ENCODE measurements at regions not wholly inside any gene's neighbourhood (a gene's known extent, or its start where the extent isn't known, plus 50 kb on each side); places are given as distances from the start of the nearest gene placed in this dataset.

DNA sequence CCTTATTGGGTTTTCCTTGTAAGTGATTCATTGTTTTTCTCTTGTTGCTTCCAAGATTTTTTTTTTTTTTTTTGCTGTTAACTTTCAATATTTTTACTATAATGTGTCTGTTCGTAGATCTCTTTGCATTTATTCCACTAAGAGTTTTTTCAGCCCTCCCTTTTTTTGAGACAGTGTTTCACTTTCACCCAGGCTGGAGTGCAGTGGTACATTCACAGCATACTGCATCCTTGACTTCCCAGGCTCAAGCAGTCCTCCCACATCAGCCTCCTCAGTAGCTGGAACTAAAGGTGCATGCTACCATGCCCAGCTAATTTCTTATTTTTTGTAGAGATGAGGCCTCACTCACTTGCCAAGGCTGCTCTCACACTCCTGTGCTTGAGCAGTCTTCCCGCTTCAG lies 1282.0 kb upstream of the CNTN5 start:
- Mint-ChIP-seq H3K4me3 (no peak overlapping the region), H3K36me3 (ENCODE audit: low read depth) (no peaks in the 10 kb centered on the region), H3K4me1 (no peaks in the 10 kb centered on the region), H3K27ac (no peak overlapping the region), H3K9me3 (peaks cover 25% of the 10 kb centered on the region), H3K27me3 (no peaks in the 10 kb centered on the region)
- ChIA-PET POLR2A (no interaction called here), CTCF (interaction anchor here (0.7 kb wide), 1 partner anchor 103 kb away, joined by 3 read pairs; no protein-coding TSS in a partner anchor)
- no peak for DNase-seq

GRCh38 chr11:97739932-97740800 lies 1280.6 kb upstream of the CNTN5 start:
- Mint-ChIP-seq H3K36me3 (ENCODE audit: low read depth) (no peaks in the 10 kb centered on the region), H3K4me1 (no peaks in the 10 kb centered on the region), H3K27ac (no peak overlapping the region), H3K27me3 (no peaks in the 10 kb centered on the region), H3K9me3 (peaks cover 21% of the 10 kb centered on the region), H3K4me3 (no peak overlapping the region)
- POLR2A ChIA-PET = no interaction called here
- DNase-seq = no peak
- CTCF ChIA-PET = no interaction called here

DNA sequence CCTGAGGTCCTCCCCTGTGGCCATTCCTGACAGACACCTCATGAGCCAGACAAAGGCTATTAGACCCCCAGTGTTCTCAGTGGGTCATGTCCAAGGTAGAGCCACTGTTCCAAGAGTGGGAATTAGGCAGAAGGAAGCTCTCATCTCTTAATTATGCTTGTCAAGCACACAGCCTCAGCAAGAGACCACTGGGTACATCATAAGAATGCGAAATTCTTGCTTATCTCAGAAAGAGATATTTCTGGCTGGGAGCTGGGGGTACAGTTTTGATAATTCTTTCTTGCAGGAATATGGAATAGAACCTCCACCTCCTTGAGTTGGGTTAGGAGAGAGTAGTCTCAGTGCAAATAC lies 1280.0 kb upstream of the CNTN5 start:
- H3K4me3 Mint-ChIP-seq = no peak overlapping the region
- no peak for DNase-seq
- peaks cover 22% of the 10 kb centered on the region for H3K9me3 Mint-ChIP-seq
- H3K27me3 Mint-ChIP-seq = no peaks in the 10 kb centered on the region
- no peak overlapping the region for H3K27ac Mint-ChIP-seq
- no peaks in the 10 kb centered on the region for H3K36me3 Mint-ChIP-seq (ENCODE audit: low read depth)
- no peaks in the 10 kb centered on the region for H3K4me1 Mint-ChIP-seq
- POLR2A ChIA-PET = no interaction called here
- CTCF ChIA-PET = no interaction called here

- no peak overlapping the region for H3K27ac Mint-ChIP-seq
- DNase-seq = no peak
- no peaks in the 10 kb centered on the region for H3K4me1 Mint-ChIP-seq
- H3K27me3 Mint-ChIP-seq = no peaks in the 10 kb centered on the region
- H3K36me3 Mint-ChIP-seq (ENCODE audit: low read depth) = no peaks in the 10 kb centered on the region
- POLR2A ChIA-PET = no interaction called here
- peaks cover 24% of the 10 kb centered on the region for H3K9me3 Mint-ChIP-seq
- no peak overlapping the region for H3K4me3 Mint-ChIP-seq
- CTCF ChIA-PET = no interaction called here
Observed at GRCh38 chr11:97742717-97743116, 1278.0 kb upstream of the CNTN5 start.

- no peak for DNase-seq
- Mint-ChIP-seq H3K4me3 (no peak overlapping the region), H3K27me3 (no peaks in the 10 kb centered on the region), H3K27ac (no peak overlapping the region), H3K36me3 (ENCODE audit: low read depth) (no peaks in the 10 kb centered on the region), H3K4me1 (no peaks in the 10 kb centered on the region), H3K9me3 (peaks cover 24% of the 10 kb centered on the region)
- POLR2A ChIA-PET = no interaction called here
- CTCF ChIA-PET = no interaction called here
Observed at GRCh38 chr11:97743205-97743742, 1277.5 kb upstream of the CNTN5 start.

- no peaks in the 10 kb centered on the region for H3K36me3 Mint-ChIP-seq (ENCODE audit: low read depth)
- no peak overlapping the region for H3K4me3 Mint-ChIP-seq
- H3K27me3 Mint-ChIP-seq = no peaks in the 10 kb centered on the region
- H3K27ac Mint-ChIP-seq = no peak overlapping the region
- peaks cover 18% of the 10 kb centered on the region for H3K9me3 Mint-ChIP-seq
- ChIA-PET POLR2A (no interaction called here), CTCF (no interaction called here)
- DNase-seq = no peak
- no peaks in the 10 kb centered on the region for H3K4me1 Mint-ChIP-seq
Observed at GRCh38 chr11:97745515-97746050, 1275.2 kb upstream of the CNTN5 start.

DNA sequence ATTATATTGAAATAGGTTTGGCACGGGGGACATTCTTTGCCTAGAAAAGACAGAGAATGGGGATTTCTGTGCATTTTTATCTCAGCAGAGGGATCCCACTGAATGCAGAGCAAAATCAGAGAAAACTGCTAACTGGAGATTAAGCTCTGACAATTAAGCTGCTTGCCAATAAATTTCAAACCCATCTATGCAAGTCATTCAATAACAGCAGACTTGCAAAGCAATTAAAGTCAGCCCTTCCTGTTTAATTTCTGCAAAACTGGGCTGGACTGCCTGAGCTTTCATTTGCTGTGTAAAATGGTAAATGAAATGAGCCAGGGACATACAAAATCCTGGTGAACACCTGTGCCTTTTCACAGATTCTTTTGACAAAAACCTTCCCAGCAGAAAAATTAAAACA lies 1273.9 kb upstream of the CNTN5 start:
- CTCF ChIA-PET = no interaction called here

DNA sequence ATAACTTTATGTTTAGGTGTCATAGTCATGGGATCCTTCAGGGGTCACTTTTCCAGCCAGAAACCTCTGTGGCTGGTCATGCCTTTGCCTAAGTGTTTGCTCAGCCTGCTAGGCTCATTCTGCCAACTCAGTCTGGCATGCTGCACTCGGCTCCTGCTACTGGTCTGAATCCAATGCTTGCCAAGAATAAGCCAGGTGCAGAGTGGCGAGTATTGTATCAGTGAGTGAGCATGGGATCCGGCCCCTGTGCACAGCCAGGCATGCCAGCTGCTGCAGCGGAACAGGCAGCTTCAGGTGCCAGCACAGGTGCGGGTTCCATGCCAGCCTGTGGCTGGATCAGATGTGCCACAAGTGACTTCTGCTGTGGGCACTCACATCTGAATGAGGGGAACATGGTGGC lies 1269.3 kb upstream of the CNTN5 start:
- Mint-ChIP-seq H3K4me3 (no peak overlapping the region), H3K27me3 (no peaks in the 10 kb centered on the region)
- POLR2A ChIA-PET = no interaction called here

More for the DNA sequence above, 1273.9 kb upstream of the CNTN5 start:
- Mint-ChIP-seq H3K4me3 (no peak overlapping the region), H3K27me3 (no peaks in the 10 kb centered on the region), H3K4me1 (no peaks in the 10 kb centered on the region), H3K27ac (no peak overlapping the region), H3K9me3 (peaks cover 18% of the 10 kb centered on the region), H3K36me3 (ENCODE audit: low read depth) (no peaks in the 10 kb centered on the region)
- no peak for DNase-seq
- POLR2A ChIA-PET = no interaction called here

DNA sequence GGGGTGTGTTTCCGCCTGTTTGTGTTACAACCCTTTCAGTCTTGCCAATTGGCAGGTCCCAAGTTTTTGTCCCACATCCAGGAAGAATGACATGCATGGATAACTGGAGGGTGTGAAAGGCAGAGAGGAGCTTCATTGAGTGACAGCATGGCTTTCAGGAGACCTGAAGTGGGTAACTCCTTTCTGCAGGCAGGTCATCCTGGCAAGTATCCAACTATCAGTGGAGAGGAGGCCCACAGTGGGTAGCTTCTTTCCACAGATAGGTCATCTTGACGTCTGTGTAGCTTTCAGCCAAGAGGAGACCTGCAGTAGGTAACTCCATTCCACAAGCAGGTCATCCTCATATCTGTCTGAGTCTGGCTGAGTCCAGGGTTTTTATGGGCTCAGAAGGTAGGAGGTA lies 1268.8 kb upstream of the CNTN5 start:
- ChIA-PET CTCF (no interaction called here), POLR2A (no interaction called here)
- H3K9me3 Mint-ChIP-seq = no peaks in the 10 kb centered on the region
- no peak for DNase-seq
- H3K36me3 Mint-ChIP-seq (ENCODE audit: low read depth) = no peaks in the 10 kb centered on the region
- no peak overlapping the region for H3K4me3 Mint-ChIP-seq
- no peaks in the 10 kb centered on the region for H3K4me1 Mint-ChIP-seq
- H3K27ac Mint-ChIP-seq = no peak overlapping the region
- no peaks in the 10 kb centered on the region for H3K27me3 Mint-ChIP-seq

More for the DNA sequence above, 1269.3 kb upstream of the CNTN5 start:
- no peak for DNase-seq
- Mint-ChIP-seq H3K36me3 (ENCODE audit: low read depth) (no peaks in the 10 kb centered on the region), H3K27ac (no peak overlapping the region), H3K4me1 (no peaks in the 10 kb centered on the region), H3K9me3 (peaks cover 2% of the 10 kb centered on the region)
- CTCF ChIA-PET = no interaction called here

DNA sequence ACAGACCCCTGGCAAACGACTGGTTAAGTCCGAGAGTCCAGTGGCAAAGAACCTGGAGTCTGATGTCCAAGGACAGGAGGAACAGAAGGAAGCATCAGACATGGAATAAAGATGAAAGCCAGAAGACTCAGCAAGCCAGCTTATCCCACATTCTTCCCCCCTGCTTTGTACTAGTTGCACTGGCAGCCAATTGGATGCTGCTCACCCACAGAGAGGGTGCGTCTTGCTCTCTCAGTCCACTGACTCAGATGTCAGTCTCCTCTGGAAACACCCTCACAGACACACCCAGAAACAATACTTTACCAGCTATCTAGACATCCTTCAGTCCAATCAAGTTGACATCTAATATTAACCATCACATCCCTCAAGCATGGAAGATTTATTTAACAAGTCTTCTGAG lies 1265.8 kb upstream of the CNTN5 start:
- DNase-seq = no peak
- H3K4me1 Mint-ChIP-seq = no peaks in the 10 kb centered on the region
- H3K9me3 Mint-ChIP-seq = no peaks in the 10 kb centered on the region
- H3K27me3 Mint-ChIP-seq = no peaks in the 10 kb centered on the region
- CTCF ChIA-PET = no interaction called here
- no peaks in the 10 kb centered on the region for H3K36me3 Mint-ChIP-seq (ENCODE audit: low read depth)
- H3K4me3 Mint-ChIP-seq = no peak overlapping the region
- POLR2A ChIA-PET = no interaction called here
- H3K27ac Mint-ChIP-seq = no peak overlapping the region

DNA sequence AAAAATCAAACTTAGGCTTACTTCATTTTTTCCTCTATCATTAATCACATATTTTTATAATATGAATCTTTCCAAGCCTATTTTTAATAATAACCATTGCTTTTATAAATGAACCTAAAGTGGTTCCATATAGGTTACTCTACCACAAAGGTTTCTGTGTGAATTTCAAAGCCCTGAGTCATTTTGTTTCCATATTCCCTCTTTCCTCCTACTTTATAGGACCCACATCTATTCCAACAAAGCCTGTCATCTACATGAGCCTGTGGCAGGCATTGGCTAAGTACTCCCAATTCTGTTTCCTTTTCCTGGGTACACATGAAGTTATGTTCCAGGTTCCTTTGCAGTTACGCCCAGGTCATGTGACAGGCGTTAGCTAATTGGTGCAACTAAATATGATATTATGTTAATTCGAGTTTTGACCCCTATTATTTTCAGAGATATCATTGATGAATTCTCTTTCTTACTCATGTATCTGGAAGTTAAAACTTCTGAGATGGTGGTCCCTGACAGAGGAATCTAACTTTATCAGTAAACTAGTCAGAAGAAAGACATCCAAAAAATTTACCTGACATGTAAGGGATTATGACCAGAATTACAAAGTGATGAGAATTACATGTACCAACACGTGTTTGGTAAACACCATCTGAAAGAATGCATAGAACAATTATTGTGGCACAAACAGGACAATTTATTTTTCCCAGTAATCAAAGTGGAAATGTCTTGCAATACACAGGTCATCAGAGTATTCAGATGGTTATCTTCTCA lies 1264.0 kb upstream of the CNTN5 start:
- ChIA-PET CTCF (no interaction called here), POLR2A (no interaction called here)
- H3K9me3 Mint-ChIP-seq = no peaks in the 10 kb centered on the region
- H3K27me3 Mint-ChIP-seq = no peaks in the 10 kb centered on the region
- no peaks in the 10 kb centered on the region for H3K4me1 Mint-ChIP-seq
- H3K27ac Mint-ChIP-seq = no peak overlapping the region
- no peak for DNase-seq
- no peaks in the 10 kb centered on the region for H3K36me3 Mint-ChIP-seq (ENCODE audit: low read depth)
- H3K4me3 Mint-ChIP-seq = no peak overlapping the region

DNA sequence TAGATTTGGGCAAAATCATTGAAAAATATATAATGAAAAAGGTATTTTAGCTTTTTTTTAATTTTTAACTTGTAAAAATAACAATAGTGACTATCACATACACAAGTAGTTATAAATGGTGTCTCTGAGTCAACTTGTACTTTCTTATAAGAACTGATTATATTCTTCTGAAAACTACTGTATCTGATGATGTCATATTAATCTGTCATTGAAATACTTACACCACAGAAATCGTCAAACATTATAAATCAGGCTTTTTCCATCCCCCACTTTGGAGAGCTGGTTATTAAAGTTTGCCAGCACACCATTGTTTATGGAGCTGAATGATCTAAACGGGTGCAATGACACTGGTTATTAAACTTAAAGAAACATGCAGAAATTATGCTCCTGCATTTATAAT lies 1259.6 kb upstream of the CNTN5 start:
- DNase-seq = no peak
- no peaks in the 10 kb centered on the region for H3K36me3 Mint-ChIP-seq (ENCODE audit: low read depth)
- no peaks in the 10 kb centered on the region for H3K27me3 Mint-ChIP-seq
- no peaks in the 10 kb centered on the region for H3K4me1 Mint-ChIP-seq
- no peak overlapping the region for H3K4me3 Mint-ChIP-seq
- no peaks in the 10 kb centered on the region for H3K9me3 Mint-ChIP-seq
- POLR2A ChIA-PET = no interaction called here
- CTCF ChIA-PET = no interaction called here
- H3K27ac Mint-ChIP-seq = no peak overlapping the region

- no peaks in the 10 kb centered on the region for H3K36me3 Mint-ChIP-seq (ENCODE audit: low read depth)
- no peak for DNase-seq
- no peaks in the 10 kb centered on the region for H3K9me3 Mint-ChIP-seq
- no peak overlapping the region for H3K27ac Mint-ChIP-seq
- no peaks in the 10 kb centered on the region for H3K27me3 Mint-ChIP-seq
- ChIA-PET POLR2A (no interaction called here), CTCF (no interaction called here)
- H3K4me3 Mint-ChIP-seq = no peak overlapping the region
- H3K4me1 Mint-ChIP-seq = no peaks in the 10 kb centered on the region
Observed at GRCh38 chr11:97764193-97764592, 1256.6 kb upstream of the CNTN5 start.

- no peaks in the 10 kb centered on the region for H3K9me3 Mint-ChIP-seq
- POLR2A ChIA-PET = no interaction called here
- H3K27me3 Mint-ChIP-seq = no peaks in the 10 kb centered on the region
- H3K36me3 Mint-ChIP-seq (ENCODE audit: low read depth) = no peaks in the 10 kb centered on the region
- no peaks in the 10 kb centered on the region for H3K4me1 Mint-ChIP-seq
- CTCF ChIA-PET = no interaction called here
- DNase-seq = no peak
- H3K4me3 Mint-ChIP-seq = no peak overlapping the region
- H3K27ac Mint-ChIP-seq = no peak overlapping the region
Observed at GRCh38 chr11:97764605-97765004, 1256.1 kb upstream of the CNTN5 start.

Data from activated CD4-positive, alpha-beta memory T cell treated with anti-CD3 and anti-CD28 coated beads, Interleukin-2, amount 10 ng/mL, durations not matched to agents 7 days and 5 days (primary cell).